Caco-2 (cell line): ENCODE measurements at regions not wholly inside any gene's neighbourhood (a gene's known extent, or its start where the extent isn't known, plus 50 kb on each side); places are given as distances from the start of the nearest gene placed in this dataset.

Experiments used
- BruUV-seq: library from RNA; stranded (reverse); fragments of 400-500 nt; replicated peaks from 2 replicates; lab custom pipeline; 2021; lab: Mats Ljungman, UMichigan
- CTCF ChIA-PET: fragments of 300-600 bp; sonication (Branson Sonifier 250); formaldehyde crosslinking; loops from one replicate; lab custom pipeline; 2022; ENCODE audit warnings: antibody characterized with exemption; lab: Charles Lee
- POLR2A ChIA-PET: fragments of 300-600 bp; sonication (Branson Sonifier 250); formaldehyde crosslinking; loops from one replicate; lab custom pipeline; 2022; ENCODE audit warnings: antibody characterized with exemption; lab: Charles Lee
- DNase-seq, 2 experiments: peaks; one replicate each; pipeline versions ENCODE4 v3.0.0 to v3.0.0-alpha.2; 2020 to 2022
- H3K27me3 ChIP-seq: replicated peaks from 2 replicates; pipeline ENCODE4 v1.6.0; 2011; ENCODE audit warnings: low read length; ENCODE audit not compliant: control insufficient read depth, insufficient read depth
- H3K36me3 ChIP-seq: 2 replicates; pipeline ENCODE4 v1.5.1; 2011; ENCODE audit warnings: low read length; ENCODE audit not compliant: control insufficient read depth, insufficient read depth
- H3K4me1 ChIP-seq: fragments of 250-450 bp; sonication (Bioruptor Pico); 2 replicates; pipeline ENCODE4 v1.5.1; 2020; ENCODE audit warnings: mild to moderate bottlenecking
- H3K4me3 ChIP-seq: 2 replicates; pipeline ENCODE4 v1.5.1; 2011; ENCODE audit warnings: low read depth, mild to moderate bottlenecking, control low read depth, low read length
- H3K9me3 ChIP-seq: fragments of 250-450 bp; sonication (Bioruptor Pico); 2 replicates; pipeline ENCODE4 v1.5.1; 2020; ENCODE audit warnings: mild to moderate bottlenecking, moderate library complexity
- H3K27ac Mint-ChIP-seq: one replicate; pipeline ENCODE4 v1.8.0; 2022; ENCODE audit warnings: mixed read lengths; ENCODE audit not compliant: unreplicated experiment
- H3K27me3 Mint-ChIP-seq: one replicate; pipeline ENCODE4 v1.8.0; 2022; ENCODE audit warnings: mixed read lengths; ENCODE audit not compliant: insufficient read depth, unreplicated experiment
- H3K36me3 Mint-ChIP-seq: one replicate; pipeline ENCODE4 v1.8.0; 2022; ENCODE audit warnings: mild to moderate bottlenecking, mixed read lengths; ENCODE audit not compliant: insufficient read depth, unreplicated experiment
- H3K4me1 Mint-ChIP-seq: one replicate; pipeline ENCODE4 v1.8.0; 2022; ENCODE audit warnings: low read depth, mixed read lengths; ENCODE audit not compliant: unreplicated experiment
- H3K4me3 Mint-ChIP-seq: one replicate; pipeline ENCODE4 v1.8.0; 2022; ENCODE audit warnings: mild to moderate bottlenecking, moderate library complexity, mixed read lengths; ENCODE audit not compliant: unreplicated experiment
- H3K9me3 Mint-ChIP-seq: one replicate; pipeline ENCODE4 v1.8.0; 2022; ENCODE audit warnings: mixed read lengths; ENCODE audit not compliant: unreplicated experiment
- CTCF ChIP-seq, 2 experiments: fragments of 200-600 bp in 1 of 2; IDR thresholded peaks; 1 replicate in 1 of 2; 2 replicates in 1 of 2; pipeline versions ENCODE4 v1.5.1 to v1.8.0; 2011 to 2022; ENCODE audit warnings: antibody characterized with exemption in 1 of 2, control low read depth in 1 of 2, inconsistent platforms in 1 of 2, low read depth in 1 of 2, low read length in 1 of 2, mild to moderate bottlenecking in 1 of 2, moderate library complexity in 1 of 2; ENCODE audit not compliant: insufficient read depth in 1 of 2, severe bottlenecking in 1 of 2, unreplicated experiment in 1 of 2
- intact Hi-C: fragments of 100-400 bp; cut with micrococcal nuclease; formaldehyde crosslinking; loops from one replicate; pipeline ENCODE4 v1.10.0; 2022; ENCODE audit not compliant: unreplicated experiment

- Histone ChIP-seq H3K9me3 (no peaks in the 10 kb centered on the region), H3K4me3 (no peak overlapping the region), H3K4me1 (no peaks in the 10 kb centered on the region), H3K27me3 (no peaks in the 10 kb centered on the region), H3K36me3 (no peaks in the 10 kb centered on the region)
- ChIA-PET CTCF (no interaction called here), POLR2A (no interaction called here)
- Mint-ChIP-seq H3K9me3 (no peaks in the 10 kb centered on the region), H3K27me3 (no peaks in the 10 kb centered on the region), H3K27ac (no peak overlapping the region), H3K36me3 (no peaks in the 10 kb centered on the region), H3K4me3 (no peak overlapping the region), H3K4me1 (no peaks in the 10 kb centered on the region)
- BruUV-seq, result no TSS peak
- intact Hi-C loops, result no loop called here
- no peak for TF ChIP-seq CTCF (IDR thresholded peaks at IDR 0.05; ENCODE audit: insufficient read depth in 1 of 2, low read depth in 1 of 2, low read length in 1 of 2, severe bottlenecking in 1 of 2, unreplicated experiment in 1 of 2)
- DNase-seq, result no peak
Observed at GRCh38 chr6:97882755-97883154, 599.7 kb upstream of the MMS22L start.

GRCh38 chr6:97885325-97885724 is 602.3 kb upstream of the MMS22L start:
- Histone ChIP-seq H3K36me3 (no peaks in the 10 kb centered on the region), H3K4me1 (no peaks in the 10 kb centered on the region), H3K27me3 (no peaks in the 10 kb centered on the region), H3K9me3 (no peaks in the 10 kb centered on the region), H3K4me3 (no peak overlapping the region)
- ChIA-PET POLR2A (no interaction called here), CTCF (no interaction called here)
- H3K9me3 Mint-ChIP-seq, result no peaks in the 10 kb centered on the region
- no peak overlapping the region for H3K27ac Mint-ChIP-seq
- no peak overlapping the region for H3K4me3 Mint-ChIP-seq
- no peaks in the 10 kb centered on the region for H3K4me1 Mint-ChIP-seq
- intact Hi-C loops, result no loop called here
- no peaks in the 10 kb centered on the region for H3K36me3 Mint-ChIP-seq
- no TSS peak for BruUV-seq
- no peaks in the 10 kb centered on the region for H3K27me3 Mint-ChIP-seq
- TF ChIP-seq CTCF (IDR thresholded peaks at IDR 0.05; ENCODE audit: insufficient read depth in 1 of 2, low read depth in 1 of 2, low read length in 1 of 2, severe bottlenecking in 1 of 2, unreplicated experiment in 1 of 2), result no peak
- no peak for DNase-seq

GRCh38 chr6:97885828-97886227 is 602.8 kb upstream of the MMS22L start:
- Histone ChIP-seq H3K9me3 (no peaks in the 10 kb centered on the region), H3K36me3 (no peaks in the 10 kb centered on the region), H3K4me1 (no peaks in the 10 kb centered on the region), H3K4me3 (no peak overlapping the region), H3K27me3 (no peaks in the 10 kb centered on the region)
- Mint-ChIP-seq H3K27ac (no peak overlapping the region), H3K27me3 (no peaks in the 10 kb centered on the region), H3K9me3 (no peaks in the 10 kb centered on the region), H3K4me3 (no peak overlapping the region), H3K36me3 (no peaks in the 10 kb centered on the region), H3K4me1 (no peaks in the 10 kb centered on the region)
- CTCF ChIA-PET, result no interaction called here
- intact Hi-C loops, result no loop called here
- no TSS peak for BruUV-seq
- POLR2A ChIA-PET, result no interaction called here
- no peak for TF ChIP-seq CTCF (IDR thresholded peaks at IDR 0.05; ENCODE audit: insufficient read depth in 1 of 2, low read depth in 1 of 2, low read length in 1 of 2, severe bottlenecking in 1 of 2, unreplicated experiment in 1 of 2)
- DNase-seq, result no peak
